ENCODE measurements at regions not wholly inside any gene's neighbourhood (a gene's known extent, or its start where the extent isn't known, plus 50 kb on each side); places are given as distances from the start of the nearest gene placed in this dataset.

DNA sequence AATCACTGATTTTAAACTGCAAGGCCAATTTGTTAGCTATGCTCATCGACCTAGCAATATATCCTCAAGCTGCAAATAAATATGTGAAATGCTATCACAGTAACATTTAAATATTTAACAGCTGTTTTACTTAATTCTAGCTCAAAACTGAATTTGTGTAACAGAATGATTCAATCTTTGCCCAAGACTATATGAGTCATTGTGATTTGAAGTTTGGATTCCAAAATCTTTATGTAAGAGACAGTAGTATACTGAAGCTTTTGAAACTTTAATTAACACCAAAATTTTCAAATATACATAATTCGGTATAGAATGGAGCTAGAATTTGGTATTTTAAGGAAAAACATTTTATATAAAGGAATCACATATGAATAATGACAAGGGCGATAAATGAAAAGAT, 603.0 kb upstream of the ROBO2 start:
- TF ChIP-seq, protein P1, sequence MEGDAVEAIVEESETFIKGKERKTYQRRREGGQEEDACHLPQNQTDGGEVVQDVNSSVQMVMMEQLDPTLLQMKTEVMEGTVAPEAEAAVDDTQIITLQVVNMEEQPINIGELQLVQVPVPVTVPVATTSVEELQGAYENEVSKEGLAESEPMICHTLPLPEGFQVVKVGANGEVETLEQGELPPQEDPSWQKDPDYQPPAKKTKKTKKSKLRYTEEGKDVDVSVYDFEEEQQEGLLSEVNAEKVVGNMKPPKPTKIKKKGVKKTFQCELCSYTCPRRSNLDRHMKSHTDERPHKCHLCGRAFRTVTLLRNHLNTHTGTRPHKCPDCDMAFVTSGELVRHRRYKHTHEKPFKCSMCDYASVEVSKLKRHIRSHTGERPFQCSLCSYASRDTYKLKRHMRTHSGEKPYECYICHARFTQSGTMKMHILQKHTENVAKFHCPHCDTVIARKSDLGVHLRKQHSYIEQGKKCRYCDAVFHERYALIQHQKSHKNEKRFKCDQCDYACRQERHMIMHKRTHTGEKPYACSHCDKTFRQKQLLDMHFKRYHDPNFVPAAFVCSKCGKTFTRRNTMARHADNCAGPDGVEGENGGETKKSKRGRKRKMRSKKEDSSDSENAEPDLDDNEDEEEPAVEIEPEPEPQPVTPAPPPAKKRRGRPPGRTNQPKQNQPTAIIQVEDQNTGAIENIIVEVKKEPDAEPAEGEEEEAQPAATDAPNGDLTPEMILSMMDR (IDR thresholded peaks at IDR 0.05), result no peak
- no peak for TF ChIP-seq POLR2A (IDR thresholded peaks at IDR 0.05)

Data from testis (tissue), 2 donors.